Activated T-cell treated with anti-CD3 and anti-CD28 coated beads for 24 hours (primary cell): ENCODE measurements at regions not wholly inside any gene's neighbourhood (a gene's known extent, or its start where the extent isn't known, plus 50 kb on each side); places are given as distances from the start of the nearest gene placed in this dataset.

Experiments
- DNase-seq: peaks from one replicate; pipeline ENCODE4 v3.0.0-alpha.2; 2020; ENCODE audit warnings: low read depth

DNA sequence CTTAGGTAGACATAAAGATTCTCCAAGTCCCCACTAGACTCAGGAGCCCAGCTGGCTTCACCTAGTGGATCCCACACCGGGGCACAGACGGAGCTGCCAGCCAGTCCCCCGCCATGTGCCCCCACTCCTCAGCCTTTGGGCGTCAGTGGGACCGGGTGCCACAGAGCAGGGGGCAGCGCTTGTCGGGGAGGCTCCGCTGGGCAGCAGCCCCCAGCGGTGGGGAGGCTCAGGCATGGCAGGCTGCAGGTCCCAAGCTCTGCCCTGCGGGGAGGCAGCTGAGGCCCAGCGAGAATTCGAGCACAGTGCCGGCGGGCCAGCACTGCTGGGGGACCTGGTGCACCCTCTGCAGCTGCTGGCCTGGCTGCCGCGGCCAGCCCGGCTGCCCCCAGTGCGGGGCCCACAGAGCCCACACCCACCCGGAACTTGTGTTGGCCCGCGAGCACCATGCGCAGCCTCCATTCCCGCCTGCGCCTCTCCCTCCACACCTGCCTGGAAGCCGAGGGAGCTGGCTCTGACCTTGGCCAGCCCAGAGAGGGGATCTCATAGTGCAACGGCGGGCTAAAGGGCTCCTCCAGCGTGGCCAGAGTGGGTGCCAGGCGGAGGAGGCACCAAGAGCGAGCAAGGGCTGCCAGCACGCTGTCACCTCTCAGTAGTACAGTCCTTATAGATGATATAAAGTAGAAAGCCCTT, 390.7 kb downstream of the PLK2 start:
- DNase-seq: no peak

DNA sequence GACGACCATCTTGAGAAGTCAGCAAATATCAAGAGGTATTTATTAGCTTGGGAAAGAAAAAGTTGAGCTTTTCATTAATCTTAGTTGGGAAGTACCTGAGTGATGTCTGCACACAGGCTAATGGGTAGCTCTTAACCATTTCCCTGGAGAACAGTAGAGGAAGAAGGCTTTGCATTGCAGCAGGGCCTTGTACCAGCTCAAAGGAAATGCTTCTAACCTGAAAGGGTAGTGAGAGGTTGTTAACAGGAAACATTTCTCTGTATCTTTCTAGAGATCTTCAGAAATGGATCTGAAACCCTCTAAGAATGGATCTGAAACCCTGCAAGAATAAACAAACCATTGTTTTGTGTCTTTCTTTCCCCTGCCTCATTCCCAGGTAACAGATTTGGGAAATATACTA, 393.3 kb downstream of the PLK2 start:
- no peak for DNase-seq

DNA sequence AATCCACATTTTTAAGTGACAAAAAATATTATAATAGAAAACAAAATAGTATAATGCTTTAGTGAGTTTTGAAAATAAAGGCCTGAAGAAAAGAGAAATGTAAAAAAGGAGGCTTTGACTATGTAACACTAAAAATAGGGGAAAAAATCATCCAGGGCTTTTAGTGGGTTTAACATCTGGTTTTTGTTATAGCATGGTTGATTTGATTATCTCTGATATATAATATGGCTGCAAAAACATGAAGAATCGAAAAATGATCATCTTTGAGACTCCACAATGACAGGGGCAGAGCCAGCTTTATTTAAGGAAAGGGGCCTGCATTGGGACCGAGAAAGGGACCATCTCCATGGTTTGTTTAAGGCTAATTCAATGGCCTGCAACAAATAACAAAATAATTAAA, 393.8 kb downstream of the PLK2 start:
- DNase-seq: no peak

DNA sequence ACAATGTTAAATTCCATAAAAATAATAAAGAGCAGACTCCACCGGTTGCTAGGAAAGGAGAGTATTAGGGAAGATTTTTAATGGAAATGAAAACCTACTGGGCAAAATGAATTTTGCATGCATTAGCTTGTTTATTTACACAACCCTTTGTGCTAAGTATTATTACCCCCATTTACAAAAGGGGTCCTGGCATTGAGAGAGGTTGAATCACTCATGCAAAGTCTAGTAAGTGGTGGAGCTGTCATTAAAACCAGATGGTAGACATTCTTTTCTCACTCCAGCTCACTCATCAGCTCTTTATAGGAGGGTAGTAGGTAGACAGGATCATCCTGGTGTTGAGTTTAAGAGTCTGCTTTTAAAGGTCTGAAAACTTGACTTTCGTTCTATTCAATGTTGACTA, 395.1 kb downstream of the PLK2 start:
- no peak for DNase-seq

DNA sequence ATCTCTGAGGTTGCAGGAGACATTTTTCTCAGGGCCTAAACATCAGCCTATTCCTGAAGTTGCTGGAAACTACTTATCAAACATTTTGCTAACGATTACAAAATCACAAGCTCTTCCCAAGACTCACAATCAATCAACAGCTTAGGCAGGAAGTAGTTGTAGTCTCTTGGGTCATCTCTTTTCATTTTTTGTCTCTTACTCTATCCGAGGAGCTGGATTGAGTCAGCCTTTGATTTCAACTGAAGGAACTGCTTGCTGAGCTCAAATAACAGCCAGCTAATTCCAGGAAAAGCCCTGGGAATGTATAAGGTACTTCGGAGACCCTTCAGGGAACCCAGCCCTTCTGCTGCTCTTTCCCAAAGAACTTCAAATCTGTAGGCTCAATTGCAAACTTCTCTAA, 398.9 kb downstream of the PLK2 start:
- DNase-seq: no peak

DNA sequence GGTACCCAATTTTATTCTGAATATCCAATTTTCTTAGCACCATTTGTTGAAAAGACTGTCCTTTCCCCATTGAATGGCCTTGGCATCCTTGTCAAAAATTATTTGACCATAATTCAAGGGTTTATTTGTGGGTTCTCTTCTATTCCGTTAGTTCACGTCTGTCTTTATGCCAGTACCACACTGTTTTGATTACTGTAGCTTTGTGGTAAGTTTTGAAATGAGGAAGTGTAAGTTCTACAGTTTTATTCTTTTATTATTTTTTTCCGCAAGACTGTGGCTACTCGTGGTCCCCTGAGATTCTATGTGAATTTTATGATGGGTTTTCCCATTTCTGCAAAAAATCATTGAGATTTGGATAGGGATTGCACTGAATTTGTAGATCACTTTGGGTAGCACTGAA, 402.6 kb downstream of the PLK2 start:
- no peak for DNase-seq

DNA sequence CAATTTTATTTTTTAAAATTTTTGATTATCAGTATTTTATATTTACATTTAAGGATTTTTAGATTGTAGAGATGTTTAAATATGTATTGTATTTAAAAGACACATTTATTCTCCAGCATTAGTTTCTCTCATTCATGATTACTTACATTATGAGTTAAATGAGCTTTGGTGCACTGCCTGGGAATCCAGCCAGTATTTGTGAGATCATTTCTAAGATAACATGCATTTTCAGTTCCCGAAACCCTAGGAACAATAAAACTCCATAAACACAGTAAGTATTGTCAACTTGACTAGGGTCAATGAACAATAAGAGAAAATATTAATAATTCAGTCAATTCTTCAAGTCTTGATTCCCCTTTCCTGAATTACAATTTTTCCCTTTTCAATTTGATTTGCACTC, 403.3 kb downstream of the PLK2 start:
- DNase-seq: no peak

DNA sequence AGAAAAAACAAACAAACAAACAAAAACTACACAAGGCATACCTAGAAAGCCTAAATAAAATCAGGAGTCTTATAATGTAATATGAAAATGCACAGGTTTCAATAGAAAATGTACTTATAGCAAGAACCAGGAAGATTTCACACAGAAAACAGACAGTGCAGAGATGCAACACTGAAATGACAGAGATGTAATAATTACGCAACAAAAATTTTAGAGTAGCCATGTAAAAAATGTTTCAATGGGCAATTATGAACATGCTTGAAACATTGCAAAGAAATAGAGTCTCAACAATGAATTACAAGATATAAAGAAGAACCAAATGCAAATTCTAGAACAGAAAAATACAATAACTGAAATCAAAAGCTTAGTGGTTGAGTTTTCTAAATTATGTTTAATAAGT, 405.9 kb downstream of the PLK2 start:
- DNase-seq: no peak

DNA sequence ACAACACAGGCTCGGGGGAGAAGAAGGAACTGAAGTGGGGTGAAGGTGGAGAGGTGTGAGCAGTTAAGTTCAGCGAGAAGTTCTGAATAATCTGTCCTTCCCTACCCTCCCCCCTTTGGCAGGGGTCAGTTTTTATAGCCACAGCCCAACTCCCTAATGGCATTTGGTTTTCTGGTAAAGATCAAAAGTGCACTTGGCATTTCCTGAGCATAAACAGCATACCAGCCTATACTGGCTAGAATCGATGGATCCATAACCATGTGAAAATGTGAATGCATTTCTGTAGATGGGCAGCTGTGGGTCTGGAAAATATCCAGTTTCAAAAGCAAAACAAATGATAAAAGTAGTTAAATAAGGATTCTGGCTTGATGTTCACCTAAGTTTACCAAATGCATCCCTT, 410.9 kb downstream of the PLK2 start:
- DNase-seq: no peak

DNA sequence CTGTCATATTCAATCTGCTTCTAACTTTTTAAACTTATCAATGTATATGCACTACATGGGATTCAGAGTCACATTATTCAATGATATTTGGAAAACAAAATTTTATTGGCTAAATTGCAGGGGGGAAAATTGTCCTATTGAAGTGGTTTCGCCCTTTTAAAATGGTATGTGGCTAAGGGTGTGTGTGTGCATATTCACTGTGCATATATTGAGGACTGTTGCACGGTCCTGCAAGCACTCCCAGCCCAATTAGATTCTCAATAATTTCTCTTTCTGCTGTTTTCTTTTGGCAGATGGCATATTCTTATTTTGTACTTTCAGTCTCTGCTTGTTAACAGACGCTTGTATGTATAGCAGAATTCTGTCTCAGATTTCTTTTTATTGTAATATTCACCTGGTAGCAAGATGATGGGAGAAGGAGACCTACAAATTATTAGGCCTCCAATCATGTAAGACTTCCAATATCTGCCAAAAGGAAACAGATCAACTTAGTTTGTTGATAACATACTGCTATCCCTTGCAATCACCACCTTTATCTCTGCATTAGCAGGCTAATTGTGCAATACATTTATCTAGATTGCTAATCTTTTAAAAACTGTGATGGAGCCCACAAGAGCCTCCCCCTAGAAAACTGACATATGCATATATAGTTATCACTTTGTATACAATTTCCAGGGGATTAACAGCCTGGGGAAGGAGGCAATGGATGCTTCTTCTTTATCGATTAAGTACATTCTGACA, 411.5 kb downstream of the PLK2 start:
- no peak for DNase-seq

DNA sequence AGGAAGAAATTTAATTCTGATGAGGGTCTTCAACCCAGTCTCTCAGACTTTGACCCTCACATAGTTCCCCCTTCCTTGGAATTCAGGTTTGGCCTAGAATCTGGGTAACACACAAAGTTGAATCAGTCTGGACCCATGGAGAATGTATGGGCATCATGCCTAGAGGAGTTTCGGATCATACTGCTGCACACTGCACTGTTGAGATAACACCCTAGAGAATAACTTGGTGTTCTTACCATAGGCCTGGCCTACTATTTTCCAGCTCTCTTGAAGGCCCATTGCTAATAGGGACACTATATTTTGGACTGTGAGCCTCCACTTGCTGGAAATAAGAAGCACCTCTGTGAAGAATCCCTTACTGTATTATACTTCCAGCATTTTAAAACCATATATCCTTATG, 413.5 kb downstream of the PLK2 start:
- DNase-seq: no peak

DNA sequence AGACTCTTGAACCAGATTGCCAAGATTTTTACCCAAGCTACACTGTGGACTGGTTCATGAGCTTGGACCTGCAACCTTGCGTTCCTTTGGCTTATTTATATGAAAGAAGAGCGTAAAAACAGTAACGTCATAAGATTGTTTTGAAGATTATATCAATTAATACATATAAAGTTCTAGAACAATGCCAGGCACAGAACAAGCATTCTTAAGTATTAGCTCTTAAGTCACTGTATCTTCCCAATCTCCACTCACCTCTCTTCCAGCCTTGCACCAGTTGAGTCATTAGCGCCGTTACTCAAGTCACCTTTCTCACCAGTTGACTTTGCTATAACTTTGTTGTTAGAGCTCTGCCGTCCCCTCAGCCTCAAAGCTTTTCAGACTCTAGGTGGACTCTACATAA, 415.7 kb downstream of the PLK2 start:
- DNase-seq: no peak

DNA sequence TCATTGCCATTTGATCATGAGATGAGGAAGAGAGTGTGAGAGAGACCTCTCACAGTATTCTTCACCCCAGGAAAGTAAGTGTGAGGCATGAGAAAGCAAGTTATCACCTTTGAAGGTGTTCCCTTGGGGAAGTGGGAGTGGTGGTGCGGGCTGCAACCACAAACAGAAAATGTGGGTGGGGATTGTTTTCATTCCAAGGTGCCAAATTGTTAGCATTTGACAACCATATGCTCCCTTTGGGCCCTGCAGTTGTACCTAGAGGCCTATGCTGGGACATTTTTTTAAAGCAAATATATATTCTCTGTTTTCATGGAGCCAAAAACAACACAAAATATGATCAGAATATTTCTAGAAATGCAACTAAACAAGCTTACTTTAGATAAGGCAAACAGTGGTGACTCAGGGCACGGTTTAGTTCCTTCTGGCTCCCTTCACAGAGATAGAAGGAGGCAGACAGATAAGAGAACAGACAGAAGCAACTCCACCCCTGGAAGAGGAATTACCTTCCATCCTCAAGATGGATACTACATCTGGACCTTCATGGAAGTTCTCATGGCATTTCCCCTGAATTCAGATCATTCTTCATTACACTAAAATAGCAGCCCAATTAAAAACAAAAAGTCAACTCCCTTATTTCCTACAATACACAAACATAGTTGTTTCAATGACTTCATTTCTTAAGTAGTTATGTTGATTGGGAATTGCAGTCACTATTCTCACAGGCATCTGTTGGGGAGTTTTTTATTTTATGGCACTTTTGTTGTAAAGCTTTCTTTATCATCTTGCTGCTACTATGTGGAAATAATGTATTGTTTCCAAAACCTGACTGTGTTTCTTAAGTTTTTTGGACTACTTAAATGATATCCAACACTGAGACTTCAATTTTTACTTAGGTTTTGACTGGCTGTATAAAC, 416.6 kb downstream of the PLK2 start:
- DNase-seq: no peak

DNA sequence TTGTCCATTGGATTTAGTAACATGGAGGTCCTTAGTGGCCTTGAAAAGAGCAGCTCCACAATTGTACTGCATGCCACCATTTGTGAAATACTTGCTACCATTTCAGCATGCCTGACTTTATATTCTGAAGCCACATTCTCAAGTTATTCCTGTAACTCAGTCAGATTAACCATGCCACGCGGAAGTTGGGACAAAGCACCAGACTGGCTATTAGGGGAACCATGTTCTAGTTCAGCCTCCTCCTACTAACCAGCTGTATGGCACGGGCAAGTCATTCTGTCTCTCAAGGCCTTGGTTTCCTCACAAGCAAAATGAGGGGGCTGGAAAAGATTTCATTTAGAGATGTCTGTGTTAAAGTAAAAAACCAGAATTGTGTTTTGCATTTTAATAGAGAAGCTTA, 418.0 kb downstream of the PLK2 start:
- no peak for DNase-seq

DNA sequence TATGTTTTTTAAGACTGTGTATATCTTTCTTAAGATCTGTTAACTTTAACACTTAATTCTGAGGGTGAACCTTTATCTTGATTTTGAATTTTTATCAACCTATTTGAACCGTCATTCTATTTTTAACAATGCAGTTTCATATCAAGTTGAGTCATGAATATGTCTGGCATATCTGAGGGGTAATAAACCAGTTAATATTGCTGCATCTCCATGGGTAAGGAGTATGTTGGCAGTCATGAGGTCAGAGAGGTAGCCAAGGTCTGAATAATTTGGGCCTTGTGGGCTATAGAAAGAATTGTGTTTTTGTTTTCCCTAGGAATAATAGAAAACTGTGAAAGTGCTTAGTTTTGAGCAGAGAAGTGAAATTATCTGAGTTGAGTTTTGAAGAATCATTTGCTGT, 419.0 kb downstream of the PLK2 start:
- no peak for DNase-seq

DNA sequence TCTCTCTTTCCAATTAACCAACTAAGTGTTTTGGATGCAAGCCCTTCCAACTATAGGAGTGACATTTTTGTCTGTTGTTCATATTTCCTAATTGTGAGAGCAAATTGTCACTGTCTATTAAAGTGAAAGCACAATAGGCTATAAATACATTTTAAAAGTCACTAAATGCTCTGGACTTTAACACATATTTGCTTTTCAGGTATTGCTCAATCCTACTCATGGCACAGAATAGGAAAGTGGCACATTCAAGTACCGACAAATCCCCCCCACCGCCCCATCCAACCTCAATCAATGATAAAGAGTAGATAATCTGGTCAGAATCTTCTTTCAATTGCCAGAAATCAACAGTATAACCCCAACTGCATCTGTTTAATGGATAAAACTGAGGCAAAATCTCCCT, 419.8 kb downstream of the PLK2 start:
- DNase-seq: no peak

DNA sequence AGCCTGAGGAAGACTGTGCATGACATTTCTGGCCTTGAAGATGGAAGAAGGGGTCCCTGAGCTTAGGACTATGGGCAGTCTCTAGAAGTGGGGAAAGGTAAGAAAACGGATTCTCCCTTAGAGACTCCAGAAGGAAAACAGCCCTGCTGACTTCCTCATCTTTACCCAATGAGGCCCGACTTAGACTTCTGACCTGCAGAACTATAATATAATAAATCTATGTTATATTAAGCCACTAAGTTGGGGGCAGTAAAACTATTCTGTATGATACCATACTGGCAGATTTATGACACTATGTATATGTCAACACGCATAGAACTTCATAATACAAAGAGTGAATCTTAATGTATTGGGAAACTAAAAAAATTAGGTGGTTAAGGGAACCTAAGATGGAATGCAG, 422.0 kb downstream of the PLK2 start:
- DNase-seq: no peak

DNA sequence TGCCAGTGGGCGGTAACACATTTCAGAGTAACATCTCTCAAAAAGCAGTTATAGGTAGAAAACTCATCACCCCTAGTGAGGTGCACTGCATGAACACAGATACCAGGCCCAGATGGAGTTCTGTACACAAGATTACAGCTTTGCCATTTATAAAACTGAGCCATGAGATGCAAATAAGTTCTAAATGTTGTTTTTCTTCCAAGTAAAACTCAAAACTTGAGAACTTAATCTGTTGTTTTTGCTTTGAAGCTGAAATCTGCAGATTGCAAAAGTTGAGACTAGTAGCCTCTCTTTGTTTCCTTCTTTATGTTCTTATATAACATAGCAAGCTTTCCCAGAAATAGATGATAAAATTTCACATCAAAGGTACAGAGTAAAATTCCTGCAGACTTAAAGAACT, 434.1 kb downstream of the PLK2 start:
- DNase-seq: no peak

DNA sequence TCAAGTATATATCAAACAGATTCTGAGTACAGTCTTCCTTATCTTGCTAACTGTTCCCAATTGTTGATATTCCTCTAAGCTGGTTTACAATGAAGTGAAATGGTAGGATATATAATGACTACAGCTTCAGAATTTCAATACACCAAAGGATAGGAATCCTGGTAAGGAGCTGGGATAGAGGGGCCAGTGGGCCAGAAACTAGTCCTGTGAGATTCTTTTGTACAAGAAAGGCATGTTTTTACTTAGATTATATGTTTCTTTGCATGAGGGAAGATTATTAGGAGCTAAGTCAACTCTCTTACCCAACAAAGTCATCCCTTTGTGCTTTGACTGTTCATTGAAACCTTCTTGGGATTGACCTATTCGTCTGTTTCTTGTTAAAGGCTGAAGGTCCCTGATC, 435.7 kb downstream of the PLK2 start:
- no peak for DNase-seq

DNA sequence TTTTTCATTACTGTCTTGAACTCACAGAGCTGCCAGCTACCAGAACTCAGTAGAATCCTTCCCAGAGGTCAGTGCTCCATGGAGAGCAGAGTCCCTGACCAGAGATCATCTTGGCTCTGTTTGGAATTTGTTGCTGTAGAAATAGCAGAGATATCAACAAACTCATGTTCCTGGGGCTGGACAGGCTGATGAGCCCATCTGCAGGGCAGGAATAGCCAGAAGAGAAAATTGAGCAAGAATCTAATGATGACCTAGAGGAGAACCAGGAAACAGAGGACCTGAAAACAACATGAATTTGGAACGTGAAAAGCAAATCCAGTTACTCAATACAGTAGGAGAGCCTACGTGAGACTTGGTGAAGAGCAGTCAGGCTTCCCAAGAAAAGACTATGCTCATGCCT, 437.8 kb downstream of the PLK2 start:
- no peak for DNase-seq

DNA sequence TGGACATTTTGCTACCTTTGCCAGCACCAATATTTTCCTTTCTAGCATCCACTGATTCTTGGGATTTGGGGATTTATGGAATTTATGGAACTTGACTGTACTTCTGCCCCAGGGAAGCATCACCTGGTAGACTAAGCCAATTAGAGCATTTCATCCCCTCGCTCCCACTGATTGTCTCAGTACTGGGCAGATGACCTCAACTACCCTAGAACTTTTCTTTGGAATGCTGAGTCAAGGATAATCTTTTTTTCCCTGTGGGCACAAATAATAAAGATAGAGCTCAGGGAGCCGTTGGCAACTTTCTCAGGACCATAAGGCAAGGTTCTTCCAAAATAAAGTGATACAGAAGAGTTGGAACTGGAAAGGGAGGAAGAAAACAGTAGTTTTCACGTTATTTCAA, 438.4 kb downstream of the PLK2 start:
- DNase-seq: no peak

DNA sequence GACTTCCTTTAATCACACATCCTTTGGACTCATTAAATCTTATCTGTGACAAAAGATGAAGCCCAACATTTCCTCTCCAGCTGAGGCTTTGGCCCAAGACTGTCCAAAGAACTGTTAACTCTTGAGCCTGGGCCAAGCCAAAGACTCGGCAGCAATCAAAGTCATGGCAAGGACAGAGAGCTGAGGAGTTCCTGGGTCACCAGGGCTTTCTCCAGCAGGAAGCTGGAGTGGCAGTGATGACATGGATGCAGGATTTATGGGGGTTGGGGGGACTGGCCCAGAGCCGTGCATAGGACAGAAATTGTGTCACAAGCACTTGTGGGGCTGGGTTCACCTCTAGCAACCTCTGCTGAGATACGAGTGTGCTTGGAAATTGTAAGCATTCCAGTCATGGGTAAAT, 440.3 kb downstream of the PLK2 start:
- DNase-seq: no peak

DNA sequence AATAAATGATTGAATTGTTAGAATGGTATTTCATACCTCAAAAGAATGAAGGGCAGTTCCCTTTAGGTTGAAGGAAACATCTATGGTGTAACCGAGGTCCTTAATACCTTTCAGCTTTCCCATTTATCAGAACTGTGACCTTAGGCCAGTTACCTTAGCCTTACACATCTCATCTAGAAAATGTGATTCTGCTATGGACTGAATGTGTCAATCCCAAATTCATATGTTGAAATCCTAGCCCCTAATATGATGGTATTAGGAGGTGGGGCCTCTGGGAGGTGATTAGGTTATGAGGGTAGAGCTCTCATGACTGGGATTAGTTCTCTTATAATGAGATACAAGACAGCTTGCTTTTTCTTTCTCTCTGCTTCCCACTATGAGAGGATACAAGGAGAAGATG, 441.9 kb downstream of the PLK2 start:
- DNase-seq: no peak
